AG09319 (cell line): ENCODE measurements at regions not wholly inside any gene's neighbourhood (a gene's known extent, or its start where the extent isn't known, plus 50 kb on each side); places are given as distances from the start of the nearest gene placed in this dataset.

Experiments used
- DNase-seq: peaks from one replicate; pipeline ENCODE4 v3.0.0-alpha.2; 2010; ENCODE audit warnings: low read depth; ENCODE audit errors: extremely low read depth
- TF ChIP-seq, protein P1 (sequence below): IDR thresholded peaks from 2 replicates; pipeline ENCODE4 v1.5.1; 2011; ENCODE audit warnings: low read depth, mild to moderate bottlenecking, inconsistent platforms, low read length, moderate library complexity

DNA sequence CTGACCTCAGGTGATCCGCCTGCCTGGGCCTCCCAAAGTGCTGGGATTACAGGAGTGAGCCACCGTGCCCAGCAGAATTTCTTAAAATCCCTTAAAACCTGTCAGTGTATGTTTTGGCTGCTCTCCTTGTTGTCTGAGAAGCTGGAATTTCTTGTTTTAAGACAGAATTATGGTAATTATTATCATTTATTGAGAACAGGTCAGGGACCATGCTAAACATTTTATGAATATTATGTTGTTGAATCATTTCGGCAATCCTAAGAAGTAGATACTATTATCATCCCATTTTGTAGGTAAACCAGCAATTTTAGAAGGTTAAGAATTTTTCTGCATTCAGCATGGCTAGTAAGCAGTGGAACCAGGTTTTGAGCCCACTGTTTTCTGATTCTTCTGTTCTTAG is 86.1 kb upstream of the AKIRIN2 start:
- TF ChIP-seq, protein P1, sequence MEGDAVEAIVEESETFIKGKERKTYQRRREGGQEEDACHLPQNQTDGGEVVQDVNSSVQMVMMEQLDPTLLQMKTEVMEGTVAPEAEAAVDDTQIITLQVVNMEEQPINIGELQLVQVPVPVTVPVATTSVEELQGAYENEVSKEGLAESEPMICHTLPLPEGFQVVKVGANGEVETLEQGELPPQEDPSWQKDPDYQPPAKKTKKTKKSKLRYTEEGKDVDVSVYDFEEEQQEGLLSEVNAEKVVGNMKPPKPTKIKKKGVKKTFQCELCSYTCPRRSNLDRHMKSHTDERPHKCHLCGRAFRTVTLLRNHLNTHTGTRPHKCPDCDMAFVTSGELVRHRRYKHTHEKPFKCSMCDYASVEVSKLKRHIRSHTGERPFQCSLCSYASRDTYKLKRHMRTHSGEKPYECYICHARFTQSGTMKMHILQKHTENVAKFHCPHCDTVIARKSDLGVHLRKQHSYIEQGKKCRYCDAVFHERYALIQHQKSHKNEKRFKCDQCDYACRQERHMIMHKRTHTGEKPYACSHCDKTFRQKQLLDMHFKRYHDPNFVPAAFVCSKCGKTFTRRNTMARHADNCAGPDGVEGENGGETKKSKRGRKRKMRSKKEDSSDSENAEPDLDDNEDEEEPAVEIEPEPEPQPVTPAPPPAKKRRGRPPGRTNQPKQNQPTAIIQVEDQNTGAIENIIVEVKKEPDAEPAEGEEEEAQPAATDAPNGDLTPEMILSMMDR, result no peak
- no peak for DNase-seq

DNA sequence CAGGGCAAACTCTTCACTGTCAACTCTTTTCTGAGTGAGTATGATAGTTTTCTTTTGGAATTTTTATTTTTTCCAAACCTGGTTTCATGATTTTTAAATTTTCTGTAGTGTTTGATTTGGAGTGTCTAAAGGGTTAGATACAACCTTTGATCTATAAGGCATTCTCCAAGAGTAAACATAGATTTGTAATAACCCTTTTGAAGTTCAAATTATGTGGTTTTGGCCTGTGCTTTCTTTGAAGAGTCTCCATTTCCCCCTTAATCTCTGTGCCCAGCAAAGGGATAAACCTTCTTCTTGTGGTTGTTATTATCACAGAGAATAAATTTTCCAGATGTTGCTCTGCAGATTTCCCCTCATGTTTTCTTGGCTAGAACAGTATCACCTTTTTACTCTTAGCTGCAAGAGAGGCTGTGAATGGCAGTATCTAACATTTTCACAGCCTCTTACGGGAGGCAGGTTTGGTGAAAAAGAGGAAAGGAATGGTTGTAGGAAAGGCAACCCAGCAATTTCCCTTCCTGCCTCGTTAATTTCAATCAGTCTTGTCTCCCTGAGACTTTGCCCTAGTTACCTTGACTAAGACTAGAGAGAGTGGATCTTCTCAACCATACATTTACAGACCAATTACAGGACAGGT is 83.3 kb upstream of the AKIRIN2 start:
- TF ChIP-seq, protein P1, result no peak
- DNase-seq, result no peak

DNA sequence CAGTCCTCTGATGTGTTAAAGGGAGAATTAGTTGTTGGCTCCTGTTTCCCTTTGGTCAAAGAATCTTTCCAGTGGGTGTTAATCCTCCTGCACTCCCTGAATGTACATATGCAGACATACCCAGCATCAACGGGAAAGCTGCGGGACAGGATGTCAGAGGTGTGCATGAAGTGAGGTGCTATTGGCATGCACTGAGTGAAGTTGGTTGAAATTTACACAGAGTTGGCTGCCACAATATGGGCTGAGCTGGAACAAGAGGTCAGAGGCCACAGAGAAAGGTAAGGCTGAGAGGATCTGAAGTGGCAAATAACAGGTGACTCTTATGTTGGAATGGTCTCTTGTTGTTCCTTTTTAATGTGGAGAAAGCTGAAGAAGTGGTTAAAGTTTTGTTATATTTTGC is 82.7 kb upstream of the AKIRIN2 start:
- TF ChIP-seq, protein P1, result no peak
- no peak for DNase-seq

DNA sequence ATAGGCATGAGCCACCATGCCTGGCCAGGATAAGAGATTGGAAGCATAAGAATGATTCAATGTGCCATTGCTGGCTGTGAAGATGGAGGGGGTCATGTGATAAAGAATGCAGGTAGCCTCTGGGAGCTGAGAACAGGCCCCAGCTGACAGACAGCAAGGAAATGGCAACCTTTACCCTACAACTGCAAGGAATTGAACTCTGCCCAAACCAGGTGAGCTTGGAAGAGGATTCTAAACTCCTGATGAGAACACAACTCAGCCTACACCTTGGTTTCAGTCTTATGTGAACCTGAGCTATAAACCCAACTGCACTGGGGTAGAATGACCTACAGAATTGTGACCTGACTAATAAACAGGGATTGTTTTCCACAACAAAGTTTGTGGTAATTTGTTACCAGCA is 82.0 kb upstream of the AKIRIN2 start:
- no peak for DNase-seq
- TF ChIP-seq, protein P1, result no peak

DNA sequence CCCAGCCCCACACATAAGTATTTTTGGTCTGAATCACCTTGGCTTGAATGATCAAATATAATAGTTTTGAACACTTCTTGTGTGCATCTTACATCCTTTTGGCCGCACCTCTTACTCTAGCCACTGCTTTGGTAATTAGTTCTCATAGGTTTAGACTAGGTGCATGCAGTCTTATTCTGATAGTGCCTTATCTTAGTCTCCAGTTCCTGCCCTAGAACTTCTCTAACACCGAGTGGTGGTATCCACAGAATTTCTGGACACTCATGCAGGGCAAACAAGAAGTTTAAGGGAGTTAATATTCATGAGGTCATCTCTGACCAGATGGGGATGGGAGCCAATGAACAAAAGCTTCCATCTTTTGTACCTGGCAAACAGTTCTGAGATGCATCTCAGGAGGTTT is 77.5 kb upstream of the AKIRIN2 start:
- DNase-seq, result no peak
- TF ChIP-seq, protein P1, result no peak

DNA sequence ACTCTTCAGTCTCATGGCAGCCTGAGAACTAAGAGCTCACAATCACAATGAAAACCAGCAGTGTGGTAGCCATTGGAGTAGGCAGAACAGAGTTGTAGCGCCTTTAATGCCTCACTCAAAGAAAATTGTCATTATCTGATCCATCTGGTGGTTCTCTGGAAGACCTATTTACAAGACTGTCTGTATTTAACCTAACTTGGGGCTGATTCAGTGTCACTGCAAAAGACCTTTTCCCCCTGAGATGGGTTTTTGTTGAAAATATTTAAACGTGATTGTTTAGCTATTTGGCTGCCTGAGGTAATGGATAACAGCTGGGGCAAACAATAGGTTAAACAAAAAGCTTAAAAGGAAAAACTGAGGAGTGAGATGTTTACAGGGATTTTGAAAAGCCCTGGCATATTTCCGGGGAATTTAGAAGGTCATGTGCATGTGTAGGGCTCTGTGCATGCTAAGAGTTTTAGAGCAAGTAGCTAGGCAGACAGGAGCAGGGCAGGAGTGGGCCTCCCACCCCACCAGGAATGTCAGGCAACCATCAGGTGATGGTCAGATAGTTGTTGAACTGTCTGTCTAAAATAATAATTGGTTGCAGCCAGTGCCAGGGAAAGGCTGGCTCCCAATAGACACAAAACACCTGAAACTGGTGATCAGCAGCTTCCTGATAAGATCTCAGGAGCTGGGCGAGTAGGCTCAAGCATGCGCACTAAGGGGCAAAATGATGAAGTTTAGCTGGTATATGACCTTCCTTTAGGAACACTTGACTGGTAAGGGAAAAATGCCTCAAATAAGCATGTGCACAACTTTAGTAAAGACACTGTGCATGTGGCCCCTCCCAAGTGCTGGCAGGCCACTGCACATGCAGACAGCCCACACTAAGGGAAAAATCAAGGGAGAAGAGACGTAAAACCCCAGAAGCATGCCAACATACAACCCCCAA is 70.8 kb upstream of the AKIRIN2 start:
- DNase-seq, result peak; percentile 77

DNA sequence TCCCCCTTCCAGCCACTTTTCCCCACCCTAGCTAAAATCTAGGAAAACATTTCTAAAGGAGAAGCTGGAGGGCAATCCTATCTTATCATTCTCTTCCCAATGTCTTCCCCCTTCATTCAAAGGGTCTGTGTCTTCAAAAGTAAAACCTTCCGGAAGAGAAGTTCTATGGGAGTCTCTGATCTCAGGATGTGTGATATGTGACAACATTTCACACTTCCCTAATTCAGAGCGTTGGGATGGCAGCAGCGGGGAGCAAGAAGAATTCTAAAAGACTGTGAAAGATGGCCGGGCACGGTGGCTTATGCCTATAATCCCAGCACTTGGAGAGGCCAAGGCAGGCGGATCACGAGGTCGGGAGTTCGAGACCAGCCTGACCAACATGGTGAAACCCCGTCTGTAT is 65.4 kb upstream of the AKIRIN2 start:
- TF ChIP-seq, protein P1, result no peak
- no peak for DNase-seq

More for the DNA sequence above, 70.8 kb upstream of the AKIRIN2 start:
- TF ChIP-seq, protein P1, result no peak
